Mesenchymal stem cell (in vitro differentiated cells and primary cell): ENCODE measurements at regions not wholly inside any gene's neighbourhood (a gene's known extent, or its start where the extent isn't known, plus 50 kb on each side); places are given as distances from the start of the nearest gene placed in this dataset.

Experiments used
- DNase-seq: peaks from one replicate; pipeline ENCODE4 v3.0.0-alpha.2; 2013
- H2AFZ ChIP-seq: one replicate; pipeline ENCODE4 v1.6.1; 2013; ENCODE audit warnings: low read depth, mild to moderate bottlenecking, control low read depth, inconsistent platforms, low read length, moderate library complexity
- H2AK5ac ChIP-seq: 2 replicates; pipeline ENCODE4 v1.6.1; 2013; ENCODE audit warnings: low read length, moderate library complexity, mild to moderate bottlenecking, inconsistent platforms; ENCODE audit not compliant: severe bottlenecking
- H2BK120ac ChIP-seq: one replicate; pipeline ENCODE4 v1.6.1; 2013; ENCODE audit warnings: low read depth, mild to moderate bottlenecking, inconsistent platforms, low read length, moderate library complexity
- H2BK12ac ChIP-seq, 2 experiments: one replicate each; pipeline ENCODE4 v1.6.1; 2013; ENCODE audit warnings: inconsistent platforms in 2 of 2, low read length in 2 of 2, mild to moderate bottlenecking in 2 of 2, moderate library complexity in 2 of 2, control low read depth in 1 of 2
- H2BK15ac ChIP-seq: one replicate; pipeline ENCODE4 v1.6.1; 2013; ENCODE audit warnings: mild to moderate bottlenecking, low read depth, inconsistent platforms; ENCODE audit not compliant: poor library complexity, severe bottlenecking
- H2BK5ac ChIP-seq: 2 replicates; pipeline ENCODE4 v1.6.1; 2013; ENCODE audit warnings: low read depth, mild to moderate bottlenecking, low read length, control low read depth, inconsistent platforms; ENCODE audit not compliant: poor library complexity, severe bottlenecking
- H3K14ac ChIP-seq, 2 experiments: one replicate each; pipeline ENCODE4 v1.6.1; 2013; ENCODE audit warnings: inconsistent platforms in 2 of 2, low read length in 2 of 2, control low read depth in 1 of 2, mild to moderate bottlenecking in 1 of 2, moderate library complexity in 1 of 2
- H3K18ac ChIP-seq, 2 experiments: one replicate each; pipeline ENCODE4 v1.6.1; 2013; ENCODE audit warnings: inconsistent platforms in 2 of 2, low read length in 2 of 2, control low read depth in 1 of 2, low read depth in 1 of 2, mild to moderate bottlenecking in 1 of 2
- H3K23ac ChIP-seq, 2 experiments: one replicate each; pipeline ENCODE4 v1.6.1; 2013; ENCODE audit warnings: inconsistent platforms in 2 of 2, low read length in 2 of 2, mild to moderate bottlenecking in 2 of 2, moderate library complexity in 2 of 2, control low read depth in 1 of 2
- H3K27ac ChIP-seq: 2 replicates; pipeline ENCODE4 v1.5.1; 2013; ENCODE audit warnings: mild to moderate bottlenecking, moderate library complexity, low read length, control low read depth, inconsistent platforms; ENCODE audit not compliant: poor library complexity, severe bottlenecking
- H3K27me3 ChIP-seq, 2 experiments: 2 replicates each; pipeline versions ENCODE4 v1.6.1 to v1.7.0; 2013; ENCODE audit warnings: low read length in 2 of 2, mild to moderate bottlenecking in 2 of 2, moderate library complexity in 2 of 2, control low read depth in 1 of 2, inconsistent platforms in 1 of 2; ENCODE audit not compliant: control insufficient read depth in 1 of 2, insufficient read depth in 1 of 2
- H3K36me3 ChIP-seq, 2 experiments: 2 replicates each; pipeline versions ENCODE4 v1.6.1 to v1.7.0; 2013; ENCODE audit warnings: low read length in 2 of 2, control low read depth in 1 of 2, inconsistent platforms in 1 of 2, low read depth in 1 of 2, mild to moderate bottlenecking in 1 of 2; ENCODE audit not compliant: insufficient read depth in 2 of 2, control insufficient read depth in 1 of 2
- H3K4ac ChIP-seq, 2 experiments: one replicate each; pipeline ENCODE4 v1.6.1; 2013; ENCODE audit warnings: inconsistent platforms in 2 of 2, low read length in 2 of 2, mild to moderate bottlenecking in 2 of 2, moderate library complexity in 2 of 2, control low read depth in 1 of 2, low read depth in 1 of 2
- H3K4me1 ChIP-seq: 2 replicates; pipeline ENCODE4 v1.6.1; 2013; ENCODE audit warnings: low read depth, low read length, control low read depth; ENCODE audit not compliant: control insufficient read depth, insufficient read depth
- H3K4me2 ChIP-seq: 2 replicates; pipeline ENCODE4 v1.6.1; 2013; ENCODE audit warnings: low read length, mild to moderate bottlenecking, inconsistent platforms; ENCODE audit not compliant: poor library complexity, severe bottlenecking
- H3K4me3 ChIP-seq, 2 experiments: 2 replicates each; pipeline versions ENCODE4 v1.5.1 to v1.7.0; 2013; ENCODE audit warnings: low read length in 2 of 2, mild to moderate bottlenecking in 2 of 2, control low read depth in 1 of 2, low read depth in 1 of 2; ENCODE audit not compliant: insufficient read depth in 1 of 2
- H3K79me1 ChIP-seq: replicated peaks from 2 replicates; pipeline ENCODE4 v1.6.1; 2013; ENCODE audit warnings: mild to moderate bottlenecking, control low read depth, low read length, inconsistent platforms; ENCODE audit not compliant: poor library complexity, severe bottlenecking
- H3K9ac ChIP-seq: 2 replicates; pipeline ENCODE4 v1.7.0; 2013; ENCODE audit warnings: mild to moderate bottlenecking, low read length, moderate library complexity
- H3K9me3 ChIP-seq: 2 replicates; pipeline ENCODE4 v1.7.0; 2013; ENCODE audit warnings: mild to moderate bottlenecking, low read length; ENCODE audit not compliant: control insufficient read depth
- H4K8ac ChIP-seq: one replicate; pipeline ENCODE4 v1.6.1; 2013; ENCODE audit warnings: inconsistent platforms, mild to moderate bottlenecking, low read length, moderate library complexity
- H4K91ac ChIP-seq: one replicate; pipeline ENCODE4 v1.6.1; 2013; ENCODE audit warnings: mild to moderate bottlenecking, low read length, inconsistent platforms
- WGBS: methylation state at CpG from one replicate; pipeline ENCODE4 v1.1.7; 2013; ENCODE audit warnings: mixed read lengths; 5-methylcytosine and 5-hydroxymethylcytosine counted together

DNA sequence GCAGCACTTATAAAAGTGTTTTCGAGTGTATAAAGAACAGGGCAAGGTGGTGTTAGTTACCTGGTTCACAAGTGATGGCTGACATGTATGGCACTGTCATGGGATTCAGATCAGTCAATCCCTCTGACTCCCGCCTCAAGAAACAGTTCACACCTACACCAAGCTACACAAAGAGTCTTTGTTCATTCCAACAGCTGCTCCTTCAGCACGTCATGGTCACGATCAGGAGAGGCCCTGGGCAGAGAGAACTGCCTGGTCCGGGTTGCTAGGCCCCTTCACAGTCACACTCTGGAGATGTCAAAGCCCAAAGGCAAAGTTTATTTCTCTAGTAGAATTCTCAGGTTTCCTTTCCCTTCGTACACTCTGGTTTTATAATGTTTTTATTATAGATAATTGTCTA is 426.7 kb downstream of the ZSWIM6 start:
- H3K23ac ChIP-seq, result no peak overlapping the region
- no peak overlapping the region for H3K14ac ChIP-seq
- no peak overlapping the region for H2BK12ac ChIP-seq
- no peak overlapping the region for H3K18ac ChIP-seq
- peaks cover 19% of the 10 kb centered on the region for H3K9me3 ChIP-seq
- H4K8ac ChIP-seq, result no peak overlapping the region
- no peak overlapping the region for H2BK15ac ChIP-seq
- 76% methylated on average over 4 of the region's 6 CpGs for WGBS
- no peak overlapping the region for H3K9ac ChIP-seq
- H3K79me1 ChIP-seq, result no peaks in the 10 kb centered on the region
- no peak overlapping the region for H2BK5ac ChIP-seq
- no peak overlapping the region for H3K4me3 ChIP-seq
- H3K4ac ChIP-seq, result no peak overlapping the region
- H3K36me3 ChIP-seq, result no peaks in the 10 kb centered on the region
- no peak overlapping the region for H2AK5ac ChIP-seq
- H3K27ac ChIP-seq, result no peak overlapping the region
- no peak overlapping the region for H2AFZ ChIP-seq
- H3K27me3 ChIP-seq, result peaks cover 0 to 4% of the 10 kb centered on the region in 2 experiments
- H2BK120ac ChIP-seq, result no peak overlapping the region
- no peaks in the 10 kb centered on the region for H3K4me1 ChIP-seq
- no peak for DNase-seq
- no peak overlapping the region for H4K91ac ChIP-seq
- H3K4me2 ChIP-seq, result no peak overlapping the region

DNA sequence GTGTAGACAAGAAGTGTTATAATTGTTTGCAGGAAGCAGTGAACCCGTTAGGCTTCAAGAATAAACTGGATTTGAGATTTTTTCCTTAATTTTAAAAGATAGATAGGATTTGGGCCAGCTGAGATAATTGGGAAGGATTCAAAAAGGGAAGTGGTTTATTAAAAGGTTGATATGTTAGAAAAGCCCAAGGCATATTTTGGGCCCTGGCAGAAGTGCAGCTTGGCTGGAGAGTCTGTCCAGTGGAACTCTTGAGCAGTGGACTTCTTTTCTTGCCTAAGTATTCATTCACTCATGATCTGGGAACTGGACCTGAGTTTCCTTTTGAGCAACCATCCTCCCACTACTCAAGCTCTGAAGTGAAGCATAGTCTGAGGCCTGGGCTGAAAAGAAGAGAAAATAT is 433.4 kb downstream of the ZSWIM6 start:
- no peak overlapping the region for H3K23ac ChIP-seq
- H3K4me2 ChIP-seq, result no peak overlapping the region
- H3K27me3 ChIP-seq, result peaks cover 16 to 31% of the 10 kb centered on the region in 2 experiments
- peaks cover 28% of the 10 kb centered on the region for H3K9me3 ChIP-seq
- no peaks in the 10 kb centered on the region for H3K36me3 ChIP-seq
- H3K27ac ChIP-seq, result no peak overlapping the region
- H3K9ac ChIP-seq, result no peak overlapping the region
- H3K79me1 ChIP-seq, result no peaks in the 10 kb centered on the region
- no peak overlapping the region for H3K18ac ChIP-seq
- WGBS, result 38% methylated on average over 1 of the region's 1 CpG
- no peak overlapping the region for H2AK5ac ChIP-seq
- H4K8ac ChIP-seq, result no peak overlapping the region
- no peak overlapping the region for H3K4ac ChIP-seq
- no peak overlapping the region for H2BK5ac ChIP-seq
- no peaks in the 10 kb centered on the region for H3K4me1 ChIP-seq
- no peak overlapping the region for H2AFZ ChIP-seq
- no peak overlapping the region for H3K14ac ChIP-seq
- DNase-seq, result no peak
- no peak overlapping the region for H2BK120ac ChIP-seq
- no peak overlapping the region for H3K4me3 ChIP-seq
- H4K91ac ChIP-seq, result no peak overlapping the region
- no peak overlapping the region for H2BK15ac ChIP-seq
- H2BK12ac ChIP-seq, result no peak overlapping the region

DNA sequence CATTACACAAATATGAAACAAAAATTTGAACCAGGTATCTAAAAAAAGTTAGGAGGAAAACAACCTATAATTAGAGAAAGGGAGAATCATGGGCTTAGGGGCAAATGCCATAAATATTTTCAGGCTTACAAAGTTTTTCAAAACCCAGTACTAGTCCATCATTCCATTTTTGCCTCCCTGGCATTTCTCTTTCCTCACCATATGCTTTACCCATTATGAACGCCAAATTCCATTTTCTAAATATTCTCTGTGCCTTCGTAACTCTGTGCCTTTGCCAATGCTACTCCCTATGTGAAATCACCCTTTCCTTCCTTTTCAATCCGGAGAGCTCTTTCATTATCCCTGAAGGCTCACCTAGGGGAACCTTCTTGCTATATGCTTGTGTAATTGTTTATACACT is 434.1 kb downstream of the ZSWIM6 start:
- no peaks in the 10 kb centered on the region for H3K79me1 ChIP-seq
- DNase-seq, result no peak
- no peaks in the 10 kb centered on the region for H3K4me1 ChIP-seq
- no peak overlapping the region for H3K4me2 ChIP-seq
- no peak overlapping the region for H2AFZ ChIP-seq
- H3K14ac ChIP-seq, result no peak overlapping the region
- no peak overlapping the region for H2BK15ac ChIP-seq
- H3K27ac ChIP-seq, result no peak overlapping the region
- H3K4ac ChIP-seq, result no peak overlapping the region
- H3K18ac ChIP-seq, result no peak overlapping the region
- H2BK120ac ChIP-seq, result no peak overlapping the region
- H3K9ac ChIP-seq, result no peak overlapping the region
- no peak overlapping the region for H3K4me3 ChIP-seq
- no peak overlapping the region for H2BK12ac ChIP-seq
- no peak overlapping the region for H4K8ac ChIP-seq
- no peak overlapping the region for H4K91ac ChIP-seq
- no peak overlapping the region for H3K23ac ChIP-seq
- peaks cover 21 to 36% of the 10 kb centered on the region in 2 experiments for H3K27me3 ChIP-seq
- H3K9me3 ChIP-seq, result peaks cover 28% of the 10 kb centered on the region
- no peak overlapping the region for H2AK5ac ChIP-seq
- 83% methylated on average over 2 of the region's 3 CpGs for WGBS
- no peaks in the 10 kb centered on the region for H3K36me3 ChIP-seq
- H2BK5ac ChIP-seq, result no peak overlapping the region

DNA sequence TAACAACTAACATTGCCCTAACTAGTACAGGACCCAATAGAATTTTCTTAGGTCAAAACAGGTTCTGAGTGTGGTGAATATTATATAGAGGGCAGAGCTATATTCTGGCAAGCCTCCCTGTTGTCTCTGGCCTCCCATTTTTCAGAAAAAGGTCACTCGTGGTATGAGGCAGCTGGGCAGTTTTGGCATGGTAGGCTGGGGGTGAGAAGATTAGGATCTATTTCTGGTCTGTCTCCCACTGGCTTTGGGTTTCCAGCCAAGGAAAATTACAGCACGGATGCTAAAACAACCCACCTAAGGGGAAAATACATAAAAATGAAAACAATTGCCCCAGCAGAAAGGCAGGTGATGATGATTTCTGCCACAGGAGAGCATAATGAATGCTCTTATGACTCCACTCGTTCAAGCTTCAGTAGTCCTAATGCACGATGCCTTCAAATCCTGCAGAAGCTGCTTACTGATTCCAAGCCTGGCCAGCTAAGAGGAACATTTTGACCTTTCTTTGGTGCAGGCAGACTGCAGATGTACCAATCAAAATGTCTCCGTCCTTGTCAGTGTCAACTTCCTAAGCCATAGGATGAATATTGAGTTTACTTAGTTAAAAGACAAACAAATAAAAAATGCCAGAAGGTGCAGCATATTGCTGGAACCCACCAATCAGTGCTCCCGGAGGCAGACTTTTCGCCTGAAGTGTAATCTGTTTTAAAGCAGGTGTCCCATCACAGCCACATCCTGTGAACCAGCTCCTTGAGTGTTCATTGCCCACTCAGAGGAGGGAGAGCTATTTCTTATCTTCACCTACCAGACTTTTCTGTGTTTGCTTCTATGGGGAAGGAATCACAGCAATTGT is 435.4 kb downstream of the ZSWIM6 start:
- Histone ChIP-seq H3K27ac (no peak overlapping the region), H3K79me1 (no peaks in the 10 kb centered on the region), H4K91ac (no peak overlapping the region), H3K18ac (no peak overlapping the region), H2AFZ (no peak overlapping the region), H3K36me3 (no peaks in the 10 kb centered on the region), H3K4me2 (no peak overlapping the region), H4K8ac (no peak overlapping the region), H3K9me3 (peaks cover 18% of the 10 kb centered on the region), H2BK5ac (no peak overlapping the region), H3K4ac (no peak overlapping the region), H3K4me1 (no peaks in the 10 kb centered on the region), H3K14ac (no peak overlapping the region), H3K4me3 (no peak overlapping the region), H2BK120ac (no peak overlapping the region), H3K9ac (no peak overlapping the region), H3K23ac (no peak overlapping the region), H2BK12ac (no peak overlapping the region), H3K27me3 (peaks cover 30 to 44% of the 10 kb centered on the region in 2 experiments), H2AK5ac (no peak overlapping the region), H2BK15ac (no peak overlapping the region)
- DNase-seq, result no peak
- WGBS, result 76% methylated on average over 6 of the region's 7 CpGs
